ENCODE measurements at regions not wholly inside any gene's neighbourhood (a gene's known extent, or its start where the extent isn't known, plus 50 kb on each side); places are given as distances from the start of the nearest gene placed in this dataset.

DNA sequence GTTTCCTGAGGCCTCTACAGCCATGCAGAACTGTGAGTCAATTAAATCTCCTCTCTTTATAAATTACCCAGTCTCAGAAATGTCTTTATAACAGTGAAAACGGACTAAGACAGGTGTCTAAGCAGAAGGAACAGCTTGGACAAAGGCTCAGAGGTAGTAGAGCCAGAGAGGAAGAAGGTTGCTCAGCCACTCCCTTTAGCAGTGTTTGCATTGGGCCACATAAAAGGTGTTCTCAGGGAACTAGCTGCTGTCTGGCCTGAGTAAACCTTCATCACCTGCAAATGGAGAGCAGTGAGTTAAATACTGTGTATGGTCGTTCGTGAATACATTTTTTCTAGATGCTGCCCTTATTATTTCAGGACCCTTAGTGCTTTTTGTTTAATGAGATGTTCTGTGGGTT is 383.4 kb downstream of the EFNB2 start:
- Histone ChIP-seq H3K27ac (peak overlapping the region in 3 of 21 experiments; percentile 25 to 46 (median 29)), H3K4me3 (no peak overlapping the region)

DNA sequence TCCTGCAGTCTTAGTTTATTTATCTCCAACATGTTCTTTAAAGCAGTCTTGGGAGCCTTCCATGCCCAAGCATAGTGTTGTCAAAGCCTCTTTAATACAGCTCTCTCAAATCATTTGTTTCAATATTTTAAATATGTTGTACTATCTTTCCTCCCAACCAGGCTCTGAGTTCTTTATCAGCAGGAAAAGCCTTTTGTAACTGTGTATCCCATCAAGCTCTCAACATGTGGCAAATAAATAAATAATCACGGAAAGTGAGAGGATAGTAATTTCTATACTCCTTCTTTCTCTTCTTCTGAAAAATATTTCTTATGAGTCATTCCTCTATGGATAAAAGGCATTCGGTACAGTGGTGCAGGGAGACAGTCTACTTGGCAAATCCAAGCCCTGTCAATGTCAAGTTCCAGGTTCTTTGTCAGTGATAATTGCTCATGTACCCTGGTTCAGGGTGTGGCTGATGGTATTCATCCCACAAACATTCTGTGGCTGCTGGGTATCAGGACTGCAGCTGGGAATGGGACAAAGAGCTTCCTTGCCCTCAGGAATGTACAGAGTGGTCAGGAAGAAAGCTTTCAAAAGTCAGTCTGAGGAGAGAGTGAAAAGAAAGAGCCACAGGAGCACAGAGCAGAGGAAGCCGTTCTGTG is 384.3 kb downstream of the EFNB2 start:
- Histone ChIP-seq H3K27ac (peak overlapping the region in 4 of 21 experiments; percentile 23 to 46 (median 27)), H3K4me3 (no peak overlapping the region)

DNA sequence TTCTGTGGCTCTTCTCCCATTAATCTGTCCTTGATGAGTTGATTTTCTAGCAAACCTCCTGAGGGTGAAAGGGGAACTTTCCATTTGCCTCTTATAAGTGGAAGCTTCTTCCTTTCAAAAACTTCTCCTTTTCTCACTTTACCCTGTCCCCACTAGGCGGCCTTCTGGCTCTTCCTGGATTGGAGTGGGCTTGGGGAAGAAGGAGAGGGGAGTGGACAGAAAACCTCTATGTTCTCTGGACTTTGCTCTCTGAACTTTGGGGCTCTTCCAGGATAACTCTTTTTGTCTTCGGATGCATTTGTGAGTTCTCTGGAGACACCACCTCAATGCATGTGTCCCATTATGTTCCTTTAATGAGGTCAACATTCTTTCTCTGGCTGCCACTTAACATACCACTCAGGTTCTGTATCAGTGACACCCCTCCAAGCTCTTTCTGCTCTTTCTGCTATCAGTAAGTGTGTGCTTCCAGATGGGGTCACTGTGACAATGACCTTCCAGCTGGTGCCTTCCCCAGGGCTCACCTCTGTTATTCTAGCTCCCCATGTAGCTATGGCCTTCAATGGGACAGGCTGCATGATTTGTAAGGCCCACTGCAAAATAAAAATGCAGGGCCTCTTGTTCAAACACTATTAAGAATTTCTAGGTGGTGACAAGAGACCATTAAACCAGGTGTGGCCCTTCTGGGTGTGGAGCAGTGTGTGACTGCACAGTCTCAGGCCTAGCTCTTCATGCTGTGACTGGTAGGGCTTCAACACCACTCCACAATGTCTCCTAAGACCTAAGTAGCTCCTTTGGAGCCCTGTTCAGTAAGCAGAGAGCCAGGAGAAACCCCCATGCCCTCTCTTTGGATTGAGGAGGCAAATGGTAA is 389.2 kb downstream of the EFNB2 start:
- Histone ChIP-seq H3K27ac (no peak overlapping the region), H3K4me3 (no peak overlapping the region)

DNA sequence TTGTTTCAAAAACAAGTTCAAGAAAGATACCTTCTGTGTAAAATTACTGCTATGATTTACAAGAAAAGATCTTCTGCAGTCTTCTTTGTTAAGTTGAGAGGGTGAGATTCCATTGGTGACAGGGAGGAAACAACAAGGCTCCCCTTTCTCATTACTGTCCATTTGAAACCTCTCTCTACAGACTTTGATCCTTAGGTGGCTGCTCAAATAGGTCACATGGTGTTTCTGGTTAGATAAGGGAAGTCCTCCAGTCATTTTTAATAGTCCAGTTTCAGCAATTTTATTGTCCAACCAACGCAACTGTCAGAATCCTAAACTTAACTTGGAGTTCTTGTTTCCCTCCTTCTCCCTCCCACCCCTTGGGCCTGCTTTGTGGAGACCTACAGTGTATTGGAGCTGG is 390.4 kb downstream of the EFNB2 start:
- Histone ChIP-seq H3K4me3 (no peak overlapping the region), H3K27ac (no peak overlapping the region)

DNA sequence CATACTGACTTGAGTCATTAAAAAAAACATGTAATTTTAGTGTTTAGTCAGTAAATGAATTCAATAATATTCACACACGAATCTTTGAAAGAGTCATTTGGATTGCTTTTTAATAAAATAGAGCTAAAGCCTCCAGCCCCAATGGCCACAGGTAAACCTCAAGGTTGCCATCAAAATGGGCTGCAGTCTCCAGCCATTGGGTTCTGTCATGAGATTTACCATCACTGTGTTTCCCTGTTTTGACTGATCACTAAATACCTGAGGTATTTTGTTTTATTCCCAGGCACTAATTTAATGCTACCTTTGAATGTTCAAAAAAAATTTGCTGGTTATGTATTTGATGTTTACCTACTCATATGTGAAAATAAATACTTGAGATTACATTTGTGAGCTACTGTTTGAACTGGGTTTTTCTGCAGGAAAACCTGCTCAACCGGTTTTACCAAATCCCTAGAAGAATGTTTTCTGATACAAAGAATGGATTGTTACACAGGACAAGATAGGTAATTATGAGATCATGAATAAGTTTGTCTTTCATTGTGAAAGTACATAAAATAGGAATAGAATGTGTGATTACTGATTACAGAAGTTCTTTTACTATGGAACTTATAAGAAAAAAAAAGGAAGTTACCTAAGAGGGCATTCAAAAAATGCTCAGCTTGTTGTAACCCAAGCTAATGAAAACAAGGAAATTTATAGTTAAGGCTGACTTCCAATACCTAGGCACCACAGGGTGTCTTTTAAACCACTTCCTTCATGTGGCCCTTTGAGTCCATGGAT is 391.3 kb downstream of the EFNB2 start:
- H3K27ac ChIP-seq, result peak overlapping the region in 1 of 21 experiments; percentile 56
- no peak overlapping the region for H3K4me3 ChIP-seq

DNA sequence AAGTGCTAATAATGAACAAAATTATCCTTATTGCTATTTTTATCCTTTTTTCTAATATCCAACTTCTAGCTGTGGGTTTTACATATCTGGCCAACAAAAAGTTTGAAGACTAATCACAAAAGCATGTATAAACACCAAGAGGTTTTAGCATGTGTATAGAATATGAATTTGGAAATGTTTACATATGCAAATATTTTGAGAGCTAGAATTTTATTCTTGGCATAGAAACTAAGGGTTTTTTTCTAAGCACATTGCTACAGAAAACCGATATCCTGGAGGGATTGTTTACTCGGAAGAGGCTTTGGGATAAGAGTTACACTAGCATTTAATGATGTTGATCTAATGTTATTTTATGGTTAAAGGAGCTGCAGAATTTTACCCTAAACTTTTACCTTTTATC is 392.1 kb downstream of the EFNB2 start:
- no peak overlapping the region for H3K27ac ChIP-seq

DNA sequence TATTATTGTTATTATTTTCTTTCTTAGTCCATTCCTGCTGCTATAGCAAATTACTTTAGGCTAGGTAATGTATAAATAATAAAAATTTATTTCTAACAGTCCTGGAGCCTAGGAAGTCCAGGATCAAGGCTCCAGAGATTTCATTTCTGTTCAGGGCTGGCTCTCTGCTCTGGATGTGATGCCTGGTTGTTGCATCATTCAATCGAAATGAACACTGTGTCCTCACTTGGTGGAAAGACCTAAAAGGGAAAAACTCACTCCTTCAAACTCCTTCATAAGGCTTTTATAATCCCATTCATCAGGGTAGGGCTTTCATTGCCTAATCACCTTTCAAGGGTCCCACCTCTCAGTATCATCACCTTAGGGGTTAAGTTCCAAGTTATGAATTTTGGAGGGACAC is 395.0 kb downstream of the EFNB2 start:
- Histone ChIP-seq H3K4me3 (no peak overlapping the region), H3K27ac (no peak overlapping the region)

More for the DNA sequence above, 392.1 kb downstream of the EFNB2 start:
- no peak overlapping the region for H3K4me3 ChIP-seq

DNA sequence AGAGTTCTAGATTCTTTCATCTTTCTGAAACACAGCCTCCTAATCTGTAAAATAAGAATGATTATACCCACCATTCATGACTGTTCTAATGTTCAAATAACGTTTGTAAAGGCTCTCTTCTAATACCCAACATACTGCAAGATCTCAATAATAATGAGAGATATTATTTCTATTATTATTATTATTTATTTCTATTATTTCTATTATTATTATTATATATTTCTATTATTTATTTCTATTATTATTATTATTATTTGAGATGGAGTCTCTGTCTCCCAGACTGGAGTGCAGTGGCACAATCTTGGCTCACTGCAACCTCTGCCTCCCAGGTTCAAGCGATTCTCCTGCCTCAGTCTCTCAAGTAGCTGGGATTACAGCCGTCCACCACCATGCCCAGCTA is 395.5 kb downstream of the EFNB2 start:
- H3K27ac ChIP-seq, result no peak overlapping the region
- H3K4me3 ChIP-seq, result no peak overlapping the region

DNA sequence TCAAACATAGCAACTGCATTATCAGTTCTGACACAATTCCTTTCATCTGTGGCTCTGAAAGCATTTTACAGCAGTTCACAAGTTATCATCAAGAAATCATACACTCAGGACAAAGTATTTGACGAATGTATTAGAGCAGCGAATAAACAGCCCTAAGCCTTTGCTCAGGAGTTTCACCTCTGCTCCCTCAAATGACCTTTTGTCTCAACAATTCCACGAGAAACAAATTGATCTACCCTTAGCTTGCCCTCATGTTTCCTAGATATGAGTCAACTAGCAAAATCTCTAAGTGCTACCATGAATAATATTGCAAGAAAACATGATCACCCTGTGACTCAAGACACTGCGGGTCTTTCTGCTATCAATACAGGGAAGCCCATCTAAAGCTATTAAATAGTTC is 396.1 kb downstream of the EFNB2 start:
- no peak overlapping the region for H3K27ac ChIP-seq
- H3K4me3 ChIP-seq, result no peak overlapping the region

DNA sequence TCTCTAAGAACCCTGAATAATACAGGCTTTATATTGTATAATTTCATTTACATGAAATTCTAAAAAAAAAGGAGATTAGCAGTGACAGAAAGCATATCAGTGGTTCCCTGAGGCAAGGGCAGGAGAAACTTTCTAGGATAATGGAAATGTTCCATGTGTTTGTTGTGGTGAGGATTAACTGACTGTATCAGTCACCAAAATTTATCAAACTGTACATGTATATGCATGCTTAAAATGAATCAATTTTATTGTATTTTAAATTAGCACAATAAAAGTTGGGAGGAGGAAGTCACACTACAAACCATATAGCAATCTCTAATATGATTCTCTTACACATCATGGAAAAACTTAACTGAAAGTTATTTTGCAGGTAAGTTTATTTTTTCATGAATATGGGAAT is 396.8 kb downstream of the EFNB2 start:
- H3K4me3 ChIP-seq, result no peak overlapping the region
- H3K27ac ChIP-seq, result no peak overlapping the region

DNA sequence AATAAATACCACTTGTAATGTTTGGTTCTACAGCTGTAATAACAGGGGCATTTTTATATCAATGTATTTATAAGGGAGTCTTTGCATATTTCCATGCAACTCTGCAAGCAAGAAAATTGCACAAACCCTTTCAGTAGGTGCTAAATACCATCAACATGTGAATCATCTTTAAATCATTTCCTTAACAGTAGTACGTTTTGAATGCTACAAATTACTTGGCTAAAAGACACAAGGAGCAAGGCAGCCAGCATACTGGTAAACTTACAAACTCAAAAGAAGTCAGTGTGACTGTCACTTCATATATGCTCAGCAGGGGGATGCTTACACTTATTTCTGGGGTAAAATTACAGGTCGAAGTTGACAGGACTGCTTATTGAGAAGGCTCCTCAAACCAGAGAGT is 402.4 kb downstream of the EFNB2 start:
- Histone ChIP-seq H3K27ac (no peak overlapping the region), H3K4me3 (no peak overlapping the region)

DNA sequence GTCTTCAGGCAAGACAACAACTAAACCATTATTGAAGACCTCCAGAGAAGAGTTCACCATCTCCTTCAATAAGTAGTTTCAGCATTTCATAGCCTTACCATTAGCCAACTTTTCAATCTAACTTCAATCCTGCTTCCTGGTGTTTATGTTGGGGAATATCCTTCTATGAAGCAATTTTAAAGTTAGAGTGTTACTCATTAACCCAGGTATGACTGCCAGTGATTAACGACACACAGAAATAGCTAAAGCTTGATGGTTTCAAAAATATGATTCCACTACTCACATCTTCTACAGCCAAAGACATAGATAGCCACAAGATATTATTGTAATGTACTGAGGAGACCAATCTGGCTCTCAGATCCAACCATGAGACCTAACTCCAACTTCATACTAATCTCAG is 403.2 kb downstream of the EFNB2 start:
- Histone ChIP-seq H3K27ac (no peak overlapping the region), H3K4me3 (no peak overlapping the region)

DNA sequence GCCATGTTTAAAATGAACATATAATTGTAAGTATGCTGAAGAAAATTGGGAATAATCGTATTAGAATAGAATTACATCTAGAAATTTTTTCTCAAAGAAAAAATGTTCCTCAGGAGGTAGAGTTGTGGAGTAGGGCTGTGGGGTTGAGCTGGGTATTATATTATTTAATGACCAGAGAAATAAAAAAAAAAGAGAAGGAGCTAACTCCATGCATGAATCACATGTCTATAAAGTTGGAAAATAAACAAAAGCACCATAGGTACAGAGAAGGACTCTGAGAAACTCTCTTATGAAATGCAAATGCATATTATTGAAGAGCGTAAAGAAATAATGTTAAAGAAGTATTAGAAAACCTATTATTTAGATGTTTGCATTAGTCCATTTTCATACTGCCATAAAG is 405.5 kb downstream of the EFNB2 start:
- Histone ChIP-seq H3K4me3 (no peak overlapping the region), H3K27ac (no peak overlapping the region)

DNA sequence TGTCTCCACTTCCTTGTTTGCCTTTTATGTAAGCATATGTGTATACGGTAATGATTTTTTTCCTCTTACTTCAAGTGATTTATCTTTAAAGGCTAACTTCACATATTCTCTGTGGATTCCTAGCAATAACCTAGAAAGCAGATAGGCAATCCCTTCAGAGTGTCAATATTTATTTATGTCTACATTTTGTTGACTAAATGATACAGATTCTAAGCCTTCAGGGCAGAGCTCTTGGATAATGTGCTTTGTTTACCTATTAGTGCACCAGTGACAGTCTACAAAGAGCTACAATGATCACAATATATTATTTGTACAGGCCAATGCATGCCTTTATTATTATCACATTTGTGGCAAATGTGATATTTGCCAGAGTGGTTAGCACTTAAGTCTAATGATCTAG is 406.2 kb downstream of the EFNB2 start:
- Histone ChIP-seq H3K4me3 (no peak overlapping the region), H3K27ac (no peak overlapping the region)

DNA sequence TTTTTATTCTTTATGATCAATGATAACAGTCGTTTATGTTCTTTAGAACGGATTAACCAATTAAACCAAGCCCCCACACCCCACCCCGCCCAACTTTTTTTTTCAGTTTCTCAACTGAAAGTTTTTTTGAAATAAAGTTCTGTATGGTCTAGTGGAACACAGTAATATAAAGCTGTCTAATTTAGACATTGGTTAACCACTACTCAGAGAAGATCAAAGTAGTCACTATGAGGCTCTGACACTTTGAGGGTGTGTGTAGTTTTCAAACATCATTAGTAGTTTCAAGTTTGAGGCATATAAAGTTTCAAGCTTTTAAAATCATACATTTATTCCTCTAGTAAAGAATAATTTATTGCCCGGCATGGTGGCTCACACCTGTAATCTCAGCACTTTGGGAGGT is 413.2 kb downstream of the EFNB2 start:
- no peak overlapping the region for H3K27ac ChIP-seq
- no peak overlapping the region for H3K4me3 ChIP-seq

DNA sequence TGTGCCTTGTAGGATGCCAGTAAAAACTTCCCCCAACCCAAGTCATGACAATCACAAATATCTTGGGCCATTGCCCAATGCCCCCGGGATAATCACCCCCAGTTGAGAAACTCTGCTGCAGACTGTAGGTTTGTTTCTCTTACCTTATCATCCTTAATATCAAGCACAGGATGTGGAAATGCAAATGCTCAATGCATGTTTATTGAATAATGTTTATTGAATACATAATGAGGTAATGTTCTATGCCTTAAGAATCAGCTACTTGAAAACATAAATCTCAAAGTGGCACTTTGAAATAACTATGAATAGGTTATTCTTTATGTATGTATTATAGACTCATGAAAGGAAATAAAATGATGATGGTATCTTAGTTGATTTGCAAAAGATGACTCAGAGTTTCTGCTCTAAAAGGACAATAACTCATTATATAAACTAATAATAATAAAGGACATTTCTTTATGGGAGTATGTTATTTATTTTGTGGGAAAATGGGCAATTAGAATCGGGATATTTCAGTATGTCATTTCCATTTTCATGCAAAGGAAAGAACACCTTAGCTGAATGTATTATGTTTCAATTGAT is 414.2 kb downstream of the EFNB2 start:
- Histone ChIP-seq H3K4me3 (no peak overlapping the region), H3K27ac (no peak overlapping the region)

DNA sequence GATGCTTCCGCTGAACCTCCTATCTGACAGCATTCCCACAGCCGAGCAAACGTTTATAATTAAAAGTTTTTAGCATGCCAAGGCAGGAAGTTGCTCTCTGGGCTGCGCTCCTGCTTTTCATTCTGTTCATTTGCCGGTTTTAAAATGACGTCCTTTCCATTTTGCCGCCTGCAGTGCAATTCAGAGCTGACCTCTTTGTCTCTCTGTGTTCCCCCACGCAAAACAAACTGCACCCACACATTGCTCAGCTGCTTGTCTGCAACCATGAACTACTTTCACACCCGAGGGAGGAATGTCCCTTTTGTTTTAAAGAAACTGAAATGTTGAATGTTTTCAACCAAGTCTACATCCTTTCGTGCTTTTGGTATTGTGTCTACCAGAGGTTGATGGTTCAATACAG is 416.5 kb downstream of the EFNB2 start:
- H3K27ac ChIP-seq, result no peak overlapping the region
- H3K4me3 ChIP-seq, result no peak overlapping the region

DNA sequence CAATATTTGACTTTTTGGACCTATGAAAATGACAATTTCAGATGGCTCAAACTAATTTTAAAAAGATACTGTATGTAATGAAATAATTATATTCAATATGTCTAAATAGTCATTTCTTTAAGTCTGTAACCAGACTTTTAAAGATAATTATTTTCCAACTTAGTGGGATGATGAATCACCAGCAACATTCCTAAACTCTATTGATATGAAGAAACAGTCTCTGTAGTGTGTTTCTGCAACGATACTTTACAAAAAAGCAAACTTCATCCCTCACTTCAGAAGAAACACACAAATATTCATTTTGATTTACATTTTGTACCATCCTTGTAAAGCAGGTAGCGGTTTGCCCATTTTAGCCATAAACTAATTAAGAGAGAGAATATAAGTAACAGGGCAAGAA is 417.4 kb downstream of the EFNB2 start:
- no peak overlapping the region for H3K4me3 ChIP-seq
- no peak overlapping the region for H3K27ac ChIP-seq

DNA sequence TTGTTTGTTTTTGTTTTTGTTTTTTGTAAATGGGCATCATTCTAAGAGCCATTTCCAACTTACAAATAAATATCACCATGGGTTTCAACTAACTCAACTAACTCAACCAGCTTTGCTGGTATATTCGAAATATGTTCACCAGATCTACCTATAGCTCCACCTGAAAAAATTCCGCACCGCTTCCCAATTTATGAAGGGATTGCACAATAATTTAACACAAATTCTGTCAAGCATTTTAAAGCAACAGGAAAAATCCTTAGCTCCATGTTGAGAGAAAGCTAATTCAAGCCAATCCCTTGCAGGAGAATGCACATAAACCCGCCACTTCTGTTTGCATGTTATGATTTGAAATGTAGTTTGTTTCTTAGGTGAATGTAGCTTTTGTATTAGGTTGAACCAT is 417.8 kb downstream of the EFNB2 start:
- H3K27ac ChIP-seq, result no peak overlapping the region

DNA sequence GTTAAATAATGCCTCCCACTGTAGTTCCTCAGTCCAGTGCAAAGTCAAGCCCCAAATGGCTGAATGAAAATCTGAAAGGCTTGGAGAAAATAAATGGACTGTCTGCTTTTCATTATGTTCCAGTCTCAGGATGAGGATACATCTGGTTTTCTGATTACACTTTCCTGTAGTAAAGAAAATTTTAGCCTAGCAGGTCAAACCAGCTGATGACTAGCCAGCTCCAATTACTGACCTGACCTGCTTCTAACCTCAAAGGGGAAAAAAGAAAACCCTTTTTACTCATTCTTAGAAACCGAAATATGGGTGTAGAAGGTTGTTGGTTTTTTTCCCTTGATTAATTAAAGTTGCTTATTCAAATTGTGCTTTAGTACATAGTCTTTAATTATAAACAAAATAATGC is 418.4 kb downstream of the EFNB2 start:
- H3K27ac ChIP-seq, result no peak overlapping the region

More for the DNA sequence above, 417.8 kb downstream of the EFNB2 start:
- no peak overlapping the region for H3K4me3 ChIP-seq

More for the DNA sequence above, 418.4 kb downstream of the EFNB2 start:
- no peak overlapping the region for H3K4me3 ChIP-seq
